Body of pancreas (tissue), 4 donors: ENCODE measurements at regions not wholly inside any gene's neighbourhood (a gene's known extent, or its start where the extent isn't known, plus 50 kb on each side); places are given as distances from the start of the nearest gene placed in this dataset.

Experiments
- ATAC-seq: fragments of 150-250 bp; one replicate; pipeline ENCODE4 v1.9.1; 2016
- DNase-seq, 4 donors: peaks; one replicate each; pipeline ENCODE4 v3.0.0-alpha.2; 2019
- H3K27ac ChIP-seq, 4 donors: fragments of 200-600 bp; sonication (generic); 1 replicate in 3 of 4; 2 replicates in 1 of 4; pipeline versions ENCODE4 v1.5.1 to v1.6.1; 2016 to 2019; ENCODE audit warnings: mild to moderate bottlenecking in 1 of 4, mixed read lengths in 1 of 4, moderate library complexity in 1 of 4
- H3K27me3 ChIP-seq, 2 donors: fragments of 200-600 bp; sonication (generic); one replicate each; pipeline ENCODE4 v1.6.0; 2016; ENCODE audit warnings: mild to moderate bottlenecking in 1 of 2
- H3K36me3 ChIP-seq, 2 donors: fragments of 200-600 bp; sonication (generic); replicated peaks in 1 of 2; 2 replicates each; pipeline ENCODE4 v1.5.1; 2016; ENCODE audit warnings: low read depth in 2 of 2; ENCODE audit not compliant: insufficient read depth in 1 of 2
- H3K4me1 ChIP-seq: fragments of 200-600 bp; sonication (generic); one replicate; pipeline ENCODE4 v1.6.0; 2016
- H3K4me3 ChIP-seq, 2 donors: fragments of 200-600 bp; sonication (generic); 1 replicate in 1 of 2; 2 replicates in 1 of 2; pipeline ENCODE4 v1.5.1; 2016 to 2019
- H3K9me3 ChIP-seq, 3 donors: fragments of 200-600 bp; sonication (generic); 1 replicate in 2 of 3; 2 replicates in 1 of 3; pipeline ENCODE4 v1.5.1; 2016
- CTCF ChIP-seq, 7 experiments: fragments of 450-650 bp in 4 of 7; fragments of 200-600 bp in 3 of 7; sonication (generic) in 3 of 7; IDR thresholded peaks; one replicate each; pipeline ENCODE4 v1.5.1; 2016 to 2019; ENCODE audit warnings: antibody characterized with exemption in 7 of 7
- POLR2A ChIP-seq, 3 donors: fragments of 450-650 bp; IDR thresholded peaks; one replicate each; pipeline ENCODE4 v1.6.1; 2016; ENCODE audit warnings: antibody characterized with exemption in 3 of 3, mild to moderate bottlenecking in 2 of 3
- WGBS, 2 donors: methylation state at CpG; one replicate each; pipeline ENCODE4 v1.1.5; 2017; 5-methylcytosine and 5-hydroxymethylcytosine counted together
- intact Hi-C: fragments of 100-400 bp; cut with DNase I; formaldehyde crosslinking; loops from one replicate; pipeline ENCODE4 v1.15.1; 2023

DNA sequence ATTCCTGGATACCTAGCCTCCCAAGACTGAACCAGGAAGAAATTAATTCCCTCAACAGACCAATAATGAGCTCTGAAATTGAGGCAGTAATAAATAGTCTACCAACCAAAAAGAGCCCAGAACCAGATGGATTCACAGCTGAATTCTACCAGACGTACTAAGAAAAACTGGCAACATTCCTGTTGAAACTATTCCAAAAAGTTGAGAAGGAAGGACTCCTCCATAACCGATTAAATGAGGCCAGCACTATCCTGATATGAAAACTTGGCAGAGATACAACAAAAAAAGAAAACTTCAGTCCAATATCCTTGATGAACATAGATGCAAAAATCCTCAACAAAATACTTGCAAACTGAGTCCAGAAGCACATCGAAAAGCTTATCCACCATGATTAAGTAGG is 392.5 kb upstream of the GRAMD2B start:
- intact Hi-C loops, result no loop called here
- Histone ChIP-seq H3K4me3 (no peak overlapping the region), H3K36me3 (no peaks in the 10 kb centered on the region), H3K4me1 (no peaks in the 10 kb centered on the region), H3K9me3 (peaks cover 0 to 22% (median 0%) of the 10 kb centered on the region in 3 donors), H3K27me3 (no peaks in the 10 kb centered on the region), H3K27ac (no peak overlapping the region)
- TF ChIP-seq POLR2A (IDR thresholded peaks at IDR 0.05) (no peak), CTCF (IDR thresholded peaks at IDR 0.05) (no peak)
- ATAC-seq, result no peak
- no peak for DNase-seq
- WGBS, 2 donors, result 39 to 65% methylated on average over 3 of the region's 3 CpGs

- Histone ChIP-seq H3K27me3 (no peaks in the 10 kb centered on the region), H3K27ac (no peak overlapping the region), H3K4me1 (no peaks in the 10 kb centered on the region), H3K9me3 (peaks cover 0 to 22% (median 0%) of the 10 kb centered on the region in 3 donors), H3K4me3 (no peak overlapping the region), H3K36me3 (no peaks in the 10 kb centered on the region)
- TF ChIP-seq CTCF (IDR thresholded peaks at IDR 0.05) (no peak), POLR2A (IDR thresholded peaks at IDR 0.05) (no peak)
- WGBS, 2 donors, result 66 to 67% methylated on average over 7 of the region's 7 CpGs
- intact Hi-C loops, result no loop called here
- ATAC-seq (no peak), DNase-seq (peak in 3 of 4 donors; percentile 11 to 28 (median 25))
Measured at GRCh38 chr5:126031989-126032716, 391.1 kb upstream of the GRAMD2B start.

GRCh38 chr5:126043688-126044087 is 379.5 kb upstream of the GRAMD2B start:
- no peak overlapping the region for H3K4me3 ChIP-seq
- no peaks in the 10 kb centered on the region for H3K36me3 ChIP-seq
- H3K9me3 ChIP-seq, result no peaks in the 10 kb centered on the region
- ATAC-seq, result no peak
- intact Hi-C loops, result no loop called here
- peak overlapping the region in 1 of 4 donors; percentile 14 for H3K27ac ChIP-seq
- no peaks in the 10 kb centered on the region for H3K27me3 ChIP-seq
- H3K4me1 ChIP-seq, result peaks cover 11% of the 10 kb centered on the region
- TF ChIP-seq POLR2A (IDR thresholded peaks at IDR 0.05) (no peak), CTCF (IDR thresholded peaks at IDR 0.05) (no peak)
- DNase-seq, result peak in 1 of 4 donors; percentile 10
- WGBS, 2 donors, result 62 to 63% methylated on average over 5 of the region's 5 CpGs

DNA sequence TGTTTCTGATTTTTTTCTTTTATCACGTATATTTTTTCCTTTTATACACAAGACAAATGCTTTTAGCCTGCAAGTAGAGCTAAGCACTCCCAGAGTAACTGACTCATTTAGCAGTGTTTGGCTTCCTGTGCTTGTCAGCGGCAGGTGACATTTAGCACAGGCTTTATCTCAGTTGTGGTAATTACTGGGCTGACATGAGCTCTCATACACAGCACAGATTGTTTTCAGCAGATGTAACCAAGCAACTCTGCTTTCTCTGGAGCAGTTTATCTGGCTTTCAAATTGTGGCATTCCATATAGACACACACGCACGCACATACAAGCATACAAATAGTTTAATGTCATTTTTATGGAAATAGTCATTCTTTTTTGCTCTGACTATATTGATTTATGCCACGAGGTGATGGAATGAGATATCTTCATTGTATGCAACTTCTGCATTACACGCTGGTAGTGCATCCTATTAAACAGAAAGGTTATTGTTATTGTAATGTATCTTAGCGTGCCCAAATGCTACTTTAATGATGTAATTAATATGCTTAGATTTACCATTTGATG is 379.0 kb upstream of the GRAMD2B start:
- Histone ChIP-seq H3K36me3 (no peaks in the 10 kb centered on the region), H3K27me3 (no peaks in the 10 kb centered on the region), H3K4me1 (peaks cover 11% of the 10 kb centered on the region), H3K27ac (peak overlapping the region in 1 of 4 donors; percentile 14), H3K4me3 (no peak overlapping the region), H3K9me3 (no peaks in the 10 kb centered on the region)
- peak; percentile 23 to 68 (median 56) for DNase-seq
- WGBS, 2 donors, result 7 to 10% methylated on average over 7 of the region's 7 CpGs
- TF ChIP-seq POLR2A (IDR thresholded peaks at IDR 0.05) (no peak), CTCF (IDR thresholded peaks at IDR 0.05) (no peak)
- peak; percentile 87 for ATAC-seq
- intact Hi-C loops, result no loop called here
